ENCODE measurements at regions not wholly inside any gene's neighbourhood (a gene's known extent, or its start where the extent isn't known, plus 50 kb on each side); places are given as distances from the start of the nearest gene placed in this dataset.
"Not testable (repeated sequence)": the region's sequence is repeated elsewhere in the genome, so short reads cannot be mapped to it uniquely, and the experiment has no call there.

GRCh38 chr13:100764937-100765336, 90.3 kb upstream of the TMTC4 start:
- intact Hi-C loops (cut with DNase I; ENCODE audit: low total_unique reads) = no loop called here
- 86 to 90% methylated on average over 9 of the region's 9 CpGs for WGBS, 2 donors
- Histone ChIP-seq H3K4me1 (no peaks in the 10 kb centered on the region), H3K36me3 (ENCODE audit: low read depth, missing control alignments) (no peaks in the 10 kb centered on the region), H3K9me3 (no peaks in the 10 kb centered on the region), H3K4me3 (no peak overlapping the region), H3K27ac (no peak overlapping the region), H3K27me3 (no peaks in the 10 kb centered on the region)
- TF ChIP-seq POLR2A (IDR thresholded peaks at IDR 0.05) (no peak), CTCF (IDR thresholded peaks at IDR 0.05) (no peak)
- no peak for DNase-seq

- DNase-seq; H3K27me3 ChIP-seq; intact Hi-C loops (cut with DNase I; ENCODE audit: low total_unique reads); H3K4me3 ChIP-seq; H3K27ac ChIP-seq; H3K4me1 ChIP-seq; H3K36me3 ChIP-seq (ENCODE audit: low read depth, missing control alignments); H3K9me3 ChIP-seq: not testable (repeated sequence)
- WGBS, 2 donors = 39 to 78% methylated on average over 2 to 17 of the region's 22 CpGs
Observed at GRCh38 chr13:100762126-100762525, 87.5 kb upstream of the TMTC4 start.

- H3K4me1 ChIP-seq = no peaks in the 10 kb centered on the region
- 55 to 82% methylated on average over 1 of the region's 1 CpG for WGBS, 2 donors
- no peaks in the 10 kb centered on the region for H3K36me3 ChIP-seq (ENCODE audit: low read depth, missing control alignments)
- H3K9me3 ChIP-seq = no peaks in the 10 kb centered on the region
- intact Hi-C loops (cut with DNase I; ENCODE audit: low total_unique reads) = no loop called here
- no peaks in the 10 kb centered on the region for H3K27me3 ChIP-seq
- no peak overlapping the region for H3K27ac ChIP-seq
- no peak overlapping the region for H3K4me3 ChIP-seq
- TF ChIP-seq POLR2A (IDR thresholded peaks at IDR 0.05) (no peak), CTCF (IDR thresholded peaks at IDR 0.05) (no peak)
- no peak for DNase-seq
Observed at GRCh38 chr13:100755891-100756290, 81.3 kb upstream of the TMTC4 start.

GRCh38 chr13:100754459-100754858, 79.9 kb upstream of the TMTC4 start:
- Histone ChIP-seq H3K36me3 (ENCODE audit: low read depth, missing control alignments) (no peaks in the 10 kb centered on the region), H3K4me1 (no peaks in the 10 kb centered on the region), H3K9me3 (no peaks in the 10 kb centered on the region), H3K4me3 (no peak overlapping the region), H3K27me3 (no peaks in the 10 kb centered on the region), H3K27ac (no peak overlapping the region)
- TF ChIP-seq POLR2A (IDR thresholded peaks at IDR 0.05) = no peak
- no peak for TF ChIP-seq CTCF (IDR thresholded peaks at IDR 0.05)
- WGBS, 2 donors = 86 to 90% methylated on average over 5 of the region's 5 CpGs
- DNase-seq = no peak
- intact Hi-C loops (cut with DNase I; ENCODE audit: low total_unique reads) = no loop called here

- WGBS, 2 donors = 63 to 75% methylated on average over 4 of the region's 4 CpGs
- no peak overlapping the region for H3K27ac ChIP-seq
- no peaks in the 10 kb centered on the region for H3K36me3 ChIP-seq (ENCODE audit: low read depth, missing control alignments)
- no peak for DNase-seq
- TF ChIP-seq POLR2A (IDR thresholded peaks at IDR 0.05) = no peak
- no peak for TF ChIP-seq CTCF (IDR thresholded peaks at IDR 0.05)
- no peaks in the 10 kb centered on the region for H3K9me3 ChIP-seq
- H3K4me1 ChIP-seq = no peaks in the 10 kb centered on the region
- no peak overlapping the region for H3K4me3 ChIP-seq
- H3K27me3 ChIP-seq = no peaks in the 10 kb centered on the region
- intact Hi-C loops (cut with DNase I; ENCODE audit: low total_unique reads) = no loop called here
Observed at GRCh38 chr13:100753376-100753775, 78.8 kb upstream of the TMTC4 start.
